Endothelial cell of umbilical vein (primary cell): ENCODE measurements at regions not wholly inside any gene's neighbourhood (a gene's known extent, or its start where the extent isn't known, plus 50 kb on each side); places are given as distances from the start of the nearest gene placed in this dataset.

Experiments
- BruUV-seq: library from RNA; stranded (reverse); fragments of 400-500 nt; replicated peaks from 2 replicates; lab custom pipeline; 2021; lab: Mats Ljungman, UMichigan
- CTCF ChIA-PET: fragments of 300-600, 350-600 bp; sonication (Branson Sonifier 250); formaldehyde crosslinking; loops from one replicate; lab custom pipeline; 2021; ENCODE audit warnings: antibody characterized with exemption, inconsistent platforms; lab: Charles Lee
- POLR2A ChIA-PET: fragments of 300-600, 350-600 bp; sonication (Branson Sonifier 250); formaldehyde crosslinking; loops from one replicate; lab custom pipeline; 2021; ENCODE audit warnings: antibody characterized with exemption, inconsistent platforms; lab: Charles Lee
- DNase-seq: peaks from one replicate; pipeline ENCODE4 v3.0.0-alpha.2; 2011; ENCODE audit warnings: low read depth, low spot score
- FAIRE-seq: peaks from 2 replicates; lab custom pipeline; 2011; peaks lifted over from hg19 to GRCh38; lab: Jason Lieb, UNC
- H2AFZ ChIP-seq: 2 replicates; pipeline ENCODE4 v1.6.0; 2012; ENCODE audit warnings: low read depth, low read length, control low read depth, inconsistent platforms
- H3K27ac ChIP-seq: 2 replicates; pipeline ENCODE4 v1.5.1; 2011; ENCODE audit warnings: low read depth, mild to moderate bottlenecking, control low read depth, low read length, moderate library complexity; ENCODE audit not compliant: insufficient read depth
- H3K27me3 ChIP-seq, 2 experiments: 2 replicates each; pipeline versions ENCODE4 v1.6.0 to v1.6.1; 2011; ENCODE audit warnings: low read length in 2 of 2, mixed read lengths in 1 of 2; ENCODE audit not compliant: control insufficient read depth in 2 of 2, insufficient read depth in 2 of 2
- H3K36me3 ChIP-seq, 2 experiments: 2 replicates in 1 of 2; 3 replicates in 1 of 2; pipeline ENCODE4 v1.5.1; 2011; ENCODE audit warnings: low read length in 2 of 2, mild to moderate bottlenecking in 1 of 2, moderate library complexity in 1 of 2; ENCODE audit not compliant: control insufficient read depth in 2 of 2, insufficient read depth in 2 of 2; ENCODE audit errors: extremely low read depth in 1 of 2
- H3K4me1 ChIP-seq: 3 replicates; pipeline ENCODE4 v1.5.1; 2011; ENCODE audit warnings: mild to moderate bottlenecking, low read length; ENCODE audit not compliant: control insufficient read depth, insufficient read depth; ENCODE audit errors: extremely low read depth
- H3K4me2 ChIP-seq: 2 replicates; pipeline ENCODE4 v1.6.1; 2011; ENCODE audit warnings: low read length, control low read depth, mixed read lengths; ENCODE audit not compliant: insufficient read depth
- H3K4me3 ChIP-seq, 3 experiments: fragments of 200-600 bp in 1 of 3; sonication (generic), shearing (Covaris generic) in 1 of 3; replicated peaks in 1 of 3; 2 replicates each; pipeline ENCODE4 v1.5.1; 2011 to 2016; ENCODE audit warnings: control low read depth in 3 of 3, low read length in 3 of 3, mild to moderate bottlenecking in 2 of 3, inconsistent platforms in 1 of 3, low read depth in 1 of 3, moderate library complexity in 1 of 3; ENCODE audit not compliant: insufficient read depth in 1 of 3
- H3K79me2 ChIP-seq: 2 replicates; pipeline ENCODE4 v1.6.0; 2012; ENCODE audit warnings: low read length, inconsistent platforms; ENCODE audit not compliant: control insufficient read depth, insufficient read depth
- H3K9ac ChIP-seq: replicated peaks from 2 replicates; pipeline ENCODE3; 2011; ENCODE audit warnings: low read length, control low read depth; ENCODE audit not compliant: insufficient read depth; ENCODE audit errors: extremely low read depth
- H3K9me1 ChIP-seq: replicated peaks from 3 replicates; pipeline ENCODE4 v1.6.0; 2011; ENCODE audit warnings: mild to moderate bottlenecking, low read length; ENCODE audit not compliant: control insufficient read depth, insufficient read depth; ENCODE audit errors: extremely low read depth
- H3K9me3 ChIP-seq: replicated peaks from 2 replicates; pipeline ENCODE4 v1.5.1; 2012; ENCODE audit warnings: low read length, inconsistent platforms; ENCODE audit not compliant: control insufficient read depth, insufficient read depth
- H4K20me1 ChIP-seq: replicated peaks from 2 replicates; pipeline ENCODE3; 2011; ENCODE audit warnings: mild to moderate bottlenecking, low read length; ENCODE audit not compliant: control insufficient read depth, insufficient read depth; ENCODE audit errors: extremely low read depth
- CTCF ChIP-seq, 2 donors: IDR thresholded peaks; 1 replicate in 1 of 2; 2 replicates in 1 of 2; pipeline ENCODE4 v1.5.1; 2011; ENCODE audit warnings: low read length in 2 of 2, mild to moderate bottlenecking in 2 of 2, moderate library complexity in 2 of 2, control low read depth in 1 of 2, inconsistent platforms in 1 of 2, low read depth in 1 of 2; ENCODE audit not compliant: insufficient read depth in 1 of 2; ENCODE audit errors: extremely low read depth in 1 of 2
- EZH2 ChIP-seq: IDR thresholded peaks from 2 replicates; pipeline ENCODE4 v1.6.1; 2012; ENCODE audit warnings: borderline replicate concordance, low read depth, mild to moderate bottlenecking, moderate library complexity, low read length, inconsistent platforms; ENCODE audit not compliant: severe bottlenecking
- FOS ChIP-seq: IDR thresholded peaks from 2 replicates; pipeline ENCODE4 v1.6.1; 2011; ENCODE audit warnings: mild to moderate bottlenecking, low read length, moderate library complexity, borderline replicate concordance; ENCODE audit not compliant: insufficient read depth
- GATA2 ChIP-seq: IDR thresholded peaks from 2 replicates; pipeline ENCODE4 v1.7.0; 2011; ENCODE audit warnings: low read depth, mild to moderate bottlenecking, moderate library complexity, mixed read lengths, low read length; ENCODE audit not compliant: insufficient read length, insufficient read depth
- JUN ChIP-seq: IDR thresholded peaks from 2 replicates; pipeline ENCODE4 v1.6.1; 2011; ENCODE audit warnings: borderline replicate concordance, low read depth; ENCODE audit not compliant: insufficient read length, insufficient read depth
- MAX ChIP-seq: IDR thresholded peaks from 2 replicates; pipeline ENCODE4 v1.6.1; 2011; ENCODE audit not compliant: insufficient read depth, insufficient read length
- MYC ChIP-seq: IDR thresholded peaks from one replicate; pipeline ENCODE4 v1.6.1; 2011; ENCODE audit warnings: mild to moderate bottlenecking, low read depth, low read length
- POLR2A ChIP-seq: IDR thresholded peaks from 2 replicates; pipeline ENCODE4 v1.6.1; 2012; ENCODE audit warnings: low read depth, mild to moderate bottlenecking, control low read depth, low read length
- POLR2AphosphoS5 ChIP-seq: IDR thresholded peaks from 2 replicates; pipeline ENCODE4 v1.6.1; 2012; ENCODE audit warnings: low read depth, mild to moderate bottlenecking, control low read depth, low read length, moderate library complexity; ENCODE audit not compliant: insufficient read depth
- dilution Hi-C: fragments of 300-500 bp; cut with MboI; formaldehyde crosslinking; loops from one replicate; pipeline ENCODE4 v1.15.0; 2019; ENCODE audit warnings: low sequenced_read_pairs; ENCODE audit not compliant: extremely low pct_ligation_motif_present
- intact Hi-C: fragments of 100-400 bp; cut with micrococcal nuclease; formaldehyde crosslinking; loops from one replicate; pipeline ENCODE4 v1.10.0; 2022

GRCh38 chr2:2837746-2838547 lies 506.9 kb upstream of the MYT1L start:
- Histone ChIP-seq H3K4me3 (no peak overlapping the region), H3K4me2 (no peak overlapping the region), H3K9me1 (no peaks in the 10 kb centered on the region), H3K9ac (no peak overlapping the region), H3K36me3 (no peaks in the 10 kb centered on the region), H4K20me1 (no peaks in the 10 kb centered on the region), H3K27ac (no peak overlapping the region), H3K27me3 (no peaks in the 10 kb centered on the region), H3K79me2 (no peaks in the 10 kb centered on the region), H2AFZ (no peak overlapping the region), H3K4me1 (no peaks in the 10 kb centered on the region), H3K9me3 (peaks cover 6% of the 10 kb centered on the region)
- intact Hi-C loops (no loop called here), dilution Hi-C loops (no loop called here)
- no TSS peak for BruUV-seq
- CTCF ChIA-PET, result no interaction called here
- TF ChIP-seq GATA2 (no peak), FOS (no peak), JUN (no peak), EZH2 (no peak), MAX (no peak), MYC (no peak), CTCF (IDR thresholded peaks at IDR 0.05; ENCODE audit: extremely low read depth in 1 of 2, insufficient read depth in 1 of 2, low read depth in 1 of 2, low read length in 2 of 2) (no peak), POLR2A (no peak), POLR2AphosphoS5 (no peak)
- FAIRE-seq (no peak), DNase-seq (no peak)
- POLR2A ChIA-PET, result no interaction called here
